Neural progenitor cell (in vitro differentiated cells): ENCODE measurements at regions not wholly inside any gene's neighbourhood (a gene's known extent, or its start where the extent isn't known, plus 50 kb on each side); places are given as distances from the start of the nearest gene placed in this dataset.

Experiments
- CTCF ChIP-seq: fragments of 200-600 bp; sonication (generic); IDR thresholded peaks from 2 replicates; pipeline ENCODE4 v1.5.1; 2017; ENCODE audit warnings: antibody characterized with exemption, mild to moderate bottlenecking
- EZH2 ChIP-seq: fragments of 200-600 bp; sonication (generic); IDR thresholded peaks from 2 replicates; pipeline ENCODE4 v1.6.1; 2017; ENCODE audit warnings: antibody characterized with exemption, mild to moderate bottlenecking, moderate library complexity
- EZH2phosphoT487 ChIP-seq: fragments of 200-600 bp; sonication (generic); IDR thresholded peaks from 2 replicates; pipeline ENCODE4 v1.6.1; 2017; ENCODE audit warnings: antibody characterized with exemption

GRCh38 chr4:138647433-138647832 lies 368.1 kb upstream of the NOCT start:
- no peak for TF ChIP-seq CTCF
- no peak for TF ChIP-seq EZH2phosphoT487
- TF ChIP-seq EZH2: no peak
